ENCODE measurements at regions not wholly inside any gene's neighbourhood (a gene's known extent, or its start where the extent isn't known, plus 50 kb on each side); places are given as distances from the start of the nearest gene placed in this dataset.

DNA sequence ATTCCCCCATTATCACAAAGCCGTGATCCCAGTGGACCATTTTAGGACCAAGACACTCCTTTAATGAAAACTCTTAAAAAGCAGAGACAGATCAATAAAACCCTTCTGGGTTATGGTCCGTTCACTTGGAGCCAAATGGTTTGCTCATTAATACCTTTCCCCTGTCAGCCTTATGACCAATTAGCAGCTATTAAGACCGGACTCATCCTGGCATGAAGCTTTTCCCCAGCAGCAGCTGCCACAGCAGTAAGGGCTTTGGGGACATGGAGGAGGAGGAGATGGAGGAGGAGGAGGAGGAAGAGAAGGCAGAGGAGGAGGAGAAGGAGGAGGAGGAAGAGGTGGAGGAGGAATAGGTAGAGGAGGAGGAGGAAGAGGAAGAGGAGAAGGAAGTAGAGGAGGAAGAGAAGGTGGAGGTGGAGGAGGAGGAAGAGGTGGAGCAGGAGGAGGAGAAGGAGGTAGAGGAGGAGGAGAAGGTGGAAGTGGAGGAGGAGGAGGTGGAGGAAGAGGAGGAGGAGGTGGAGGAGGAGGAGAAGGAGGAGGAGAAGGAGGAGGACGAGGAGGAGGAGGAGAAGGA is 50.1 kb upstream of the IRX3 start:
- intact Hi-C loops (cut with DNase I): loop anchor here in 1 of 4 donors (2.0 kb wide), 1 partner anchor 50 kb away; no protein-coding TSS in a partner anchor
- Histone ChIP-seq H3K36me3 (no peaks in the 10 kb centered on the region), H3K4me3 (no peak overlapping the region), H3K9me3 (no peaks in the 10 kb centered on the region), H3K27me3 (no peaks in the 10 kb centered on the region), H3K27ac (no peak overlapping the region), H3K4me1 (ENCODE audit: insufficient read depth) (no peaks in the 10 kb centered on the region)
- WGBS, 3 donors: 22 to 25% (median 24%) methylated on average over 4 of the region's 4 CpGs
- TF ChIP-seq, protein P1, sequence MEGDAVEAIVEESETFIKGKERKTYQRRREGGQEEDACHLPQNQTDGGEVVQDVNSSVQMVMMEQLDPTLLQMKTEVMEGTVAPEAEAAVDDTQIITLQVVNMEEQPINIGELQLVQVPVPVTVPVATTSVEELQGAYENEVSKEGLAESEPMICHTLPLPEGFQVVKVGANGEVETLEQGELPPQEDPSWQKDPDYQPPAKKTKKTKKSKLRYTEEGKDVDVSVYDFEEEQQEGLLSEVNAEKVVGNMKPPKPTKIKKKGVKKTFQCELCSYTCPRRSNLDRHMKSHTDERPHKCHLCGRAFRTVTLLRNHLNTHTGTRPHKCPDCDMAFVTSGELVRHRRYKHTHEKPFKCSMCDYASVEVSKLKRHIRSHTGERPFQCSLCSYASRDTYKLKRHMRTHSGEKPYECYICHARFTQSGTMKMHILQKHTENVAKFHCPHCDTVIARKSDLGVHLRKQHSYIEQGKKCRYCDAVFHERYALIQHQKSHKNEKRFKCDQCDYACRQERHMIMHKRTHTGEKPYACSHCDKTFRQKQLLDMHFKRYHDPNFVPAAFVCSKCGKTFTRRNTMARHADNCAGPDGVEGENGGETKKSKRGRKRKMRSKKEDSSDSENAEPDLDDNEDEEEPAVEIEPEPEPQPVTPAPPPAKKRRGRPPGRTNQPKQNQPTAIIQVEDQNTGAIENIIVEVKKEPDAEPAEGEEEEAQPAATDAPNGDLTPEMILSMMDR (IDR thresholded peaks at IDR 0.05): no peak
- no peak for TF ChIP-seq POLR2A (IDR thresholded peaks at IDR 0.05)
- TF ChIP-seq EP300 (IDR thresholded peaks at IDR 0.05): no peak
- DNase-seq: no peak

Measured in ovary (tissue), 7 donors.